ENCODE measurements at regions not wholly inside any gene's neighbourhood (a gene's known extent, or its start where the extent isn't known, plus 50 kb on each side); places are given as distances from the start of the nearest gene placed in this dataset.
"Not testable (repeated sequence)": the region's sequence is repeated elsewhere in the genome, so short reads cannot be mapped to it uniquely, and the experiment has no call there.

GRCh38 chr4:189613207-189613606 is 327.5 kb upstream of the FRG1 start:
- no peak for DNase-seq (ENCODE audit: low read depth)

GRCh38 chr4:189615217-189615663 is 325.4 kb upstream of the FRG1 start:
- no peak for DNase-seq (ENCODE audit: low read depth)

GRCh38 chr4:189617741-189618140 is 322.9 kb upstream of the FRG1 start:
- not testable (repeated sequence) for DNase-seq (ENCODE audit: low read depth)

GRCh38 chr4:189619441-189620250 is 321.0 kb upstream of the FRG1 start:
- not testable (repeated sequence) for DNase-seq (ENCODE audit: low read depth)

- DNase-seq (ENCODE audit: low read depth), result not testable (repeated sequence)
Observed at GRCh38 chr4:189622574-189622973, 318.1 kb upstream of the FRG1 start.

GRCh38 chr4:189627041-189627440 is 313.6 kb upstream of the FRG1 start:
- DNase-seq (ENCODE audit: low read depth), result not testable (repeated sequence)

GRCh38 chr4:189629733-189630132 is 310.9 kb upstream of the FRG1 start:
- not testable (repeated sequence) for DNase-seq (ENCODE audit: low read depth)

GRCh38 chr4:189630913-189631567 is 309.6 kb upstream of the FRG1 start:
- DNase-seq (ENCODE audit: low read depth), result not testable (repeated sequence)

- DNase-seq (ENCODE audit: low read depth), result not testable (repeated sequence)
Observed at GRCh38 chr4:189631568-189631916, 309.1 kb upstream of the FRG1 start.

GRCh38 chr4:189650436-189650835 is 290.2 kb upstream of the FRG1 start:
- DNase-seq (ENCODE audit: low read depth), result not testable (repeated sequence)

- DNase-seq (ENCODE audit: low read depth), result not testable (repeated sequence)
Observed at GRCh38 chr4:189653130-189653653, 287.5 kb upstream of the FRG1 start.

GRCh38 chr4:189653983-189654382 is 286.7 kb upstream of the FRG1 start:
- DNase-seq (ENCODE audit: low read depth), result not testable (repeated sequence)

- DNase-seq (ENCODE audit: low read depth), result not testable (repeated sequence)
Observed at GRCh38 chr4:189654396-189654795, 286.3 kb upstream of the FRG1 start.

GRCh38 chr4:189655817-189656216 is 284.9 kb upstream of the FRG1 start:
- DNase-seq (ENCODE audit: low read depth), result not testable (repeated sequence)

- DNase-seq (ENCODE audit: low read depth), result no peak
Observed at GRCh38 chr4:189656641-189657040, 284.0 kb upstream of the FRG1 start.

GRCh38 chr4:189658259-189658658 is 282.4 kb upstream of the FRG1 start:
- DNase-seq (ENCODE audit: low read depth), result not testable (repeated sequence)

GRCh38 chr4:189658831-189659230 is 281.8 kb upstream of the FRG1 start:
- DNase-seq (ENCODE audit: low read depth), result not testable (repeated sequence)

GRCh38 chr4:189659287-189659686 is 281.4 kb upstream of the FRG1 start:
- DNase-seq (ENCODE audit: low read depth), result no peak

- DNase-seq (ENCODE audit: low read depth), result no peak
Observed at GRCh38 chr4:189660722-189661360, 279.8 kb upstream of the FRG1 start.

- no peak for DNase-seq (ENCODE audit: low read depth)
Observed at GRCh38 chr4:189664693-189665250, 275.9 kb upstream of the FRG1 start.

GRCh38 chr4:189665712-189666305 is 274.9 kb upstream of the FRG1 start:
- not testable (repeated sequence) for DNase-seq (ENCODE audit: low read depth)

GRCh38 chr4:189667386-189667785 is 273.3 kb upstream of the FRG1 start:
- DNase-seq (ENCODE audit: low read depth), result not testable (repeated sequence)
